ENCODE measurements at regions not wholly inside any gene's neighbourhood (a gene's known extent, or its start where the extent isn't known, plus 50 kb on each side); places are given as distances from the start of the nearest gene placed in this dataset.

GRCh38 chr9:116060631-116061030 lies 93.0 kb upstream of the PAPPA start:
- no peak for TF ChIP-seq CTCF (IDR thresholded peaks at IDR 0.05; ENCODE audit: borderline replicate concordance, insufficient read depth, low read depth, low read length)
- H3K4me3 ChIP-seq (ENCODE audit: low read depth, low read length), result no peak overlapping the region

GRCh38 chr9:116061546-116062205 lies 91.9 kb upstream of the PAPPA start:
- H3K4me3 ChIP-seq (ENCODE audit: low read depth, low read length), result no peak overlapping the region
- no peak for TF ChIP-seq CTCF (IDR thresholded peaks at IDR 0.05; ENCODE audit: borderline replicate concordance, insufficient read depth, low read depth, low read length)

- H3K4me3 ChIP-seq (ENCODE audit: low read depth, low read length), result no peak overlapping the region
- no peak for TF ChIP-seq CTCF (IDR thresholded peaks at IDR 0.05; ENCODE audit: borderline replicate concordance, insufficient read depth, low read depth, low read length)
Measured at GRCh38 chr9:116062206-116062550, 91.4 kb upstream of the PAPPA start.

- TF ChIP-seq CTCF (IDR thresholded peaks at IDR 0.05; ENCODE audit: borderline replicate concordance, insufficient read depth, low read depth, low read length), result no peak
- H3K4me3 ChIP-seq (ENCODE audit: low read depth, low read length), result no peak overlapping the region
Measured at GRCh38 chr9:116064970-116065369, 88.6 kb upstream of the PAPPA start.

GRCh38 chr9:116066221-116066620 lies 87.4 kb upstream of the PAPPA start:
- no peak for TF ChIP-seq CTCF (IDR thresholded peaks at IDR 0.05; ENCODE audit: borderline replicate concordance, insufficient read depth, low read depth, low read length)
- no peak overlapping the region for H3K4me3 ChIP-seq (ENCODE audit: low read depth, low read length)

GRCh38 chr9:116067566-116067965 lies 86.0 kb upstream of the PAPPA start:
- H3K4me3 ChIP-seq (ENCODE audit: low read depth, low read length), result no peak overlapping the region
- TF ChIP-seq CTCF (IDR thresholded peaks at IDR 0.05; ENCODE audit: borderline replicate concordance, insufficient read depth, low read depth, low read length), result no peak

GRCh38 chr9:116070256-116070914 lies 83.2 kb upstream of the PAPPA start:
- no peak for TF ChIP-seq CTCF (IDR thresholded peaks at IDR 0.05; ENCODE audit: borderline replicate concordance, insufficient read depth, low read depth, low read length)
- H3K4me3 ChIP-seq (ENCODE audit: low read depth, low read length), result no peak overlapping the region
